ENCODE measurements at regions not wholly inside any gene's neighbourhood (a gene's known extent, or its start where the extent isn't known, plus 50 kb on each side); places are given as distances from the start of the nearest gene placed in this dataset.

- no peak overlapping the region for H3K4me2 ChIP-seq (ENCODE audit: low read depth, low read length, poor library complexity, severe bottlenecking)
- H3K27ac ChIP-seq (ENCODE audit: low read depth, low read length), result no peak overlapping the region
- H3K79me2 ChIP-seq (ENCODE audit: insufficient read depth, low read length), result no peaks in the 10 kb centered on the region
- TF ChIP-seq CTCF (IDR thresholded peaks at IDR 0.05; ENCODE audit: insufficient read depth, low read length, poor library complexity, severe bottlenecking) (no peak), EZH2phosphoT487 (conservative IDR thresholded peaks at IDR 0.05; ENCODE audit: low read length) (no peak)
- no peaks in the 10 kb centered on the region for H3K9me2 ChIP-seq (replicated peaks; ENCODE audit: insufficient read depth, low read length)
- H3K9ac ChIP-seq (ENCODE audit: low read length), result no peak overlapping the region
- no peaks in the 10 kb centered on the region for H4K20me1 ChIP-seq (ENCODE audit: low read depth, low read length)
- H2AFZ ChIP-seq (ENCODE audit: low read depth, low read length, severe bottlenecking), result no peak overlapping the region
- H3K36me3 ChIP-seq (ENCODE audit: low read length), result no peaks in the 10 kb centered on the region
- H3K4me3 ChIP-seq (ENCODE audit: insufficient read depth, low read length, poor library complexity, severe bottlenecking), result no peak overlapping the region
- H3F3A ChIP-seq (ENCODE audit: insufficient read depth), result no peaks in the 10 kb centered on the region
- no peaks in the 10 kb centered on the region for H3K27me3 ChIP-seq (ENCODE audit: low read length)
- no peaks in the 10 kb centered on the region for H3K9me3 ChIP-seq (ENCODE audit: insufficient read depth, low read length)
These were observed 718.8 kb upstream of the LRFN5 start for GRCh38 chr14:40887912-40888311.

GRCh38 chr14:40870252-40870651 is 736.4 kb upstream of the LRFN5 start:
- Histone ChIP-seq H3K9me3 (ENCODE audit: insufficient read depth, low read length) (0 out of 2 replicates have a peak, but pooled peaks cover 1% of the 10 kb centered on the region), H2AFZ (ENCODE audit: low read depth, low read length, severe bottlenecking) (peak overlapping the region; percentile 88), H3K4me3 (ENCODE audit: insufficient read depth, low read length, poor library complexity, severe bottlenecking) (no peak overlapping the region), H3K79me2 (ENCODE audit: insufficient read depth, low read length) (no peaks in the 10 kb centered on the region), H3K36me3 (ENCODE audit: low read length) (no peaks in the 10 kb centered on the region), H3K9ac (ENCODE audit: low read length) (no peak overlapping the region), H3K27ac (ENCODE audit: low read depth, low read length) (no peak overlapping the region), H3K9me2 (replicated peaks; ENCODE audit: insufficient read depth, low read length) (no peaks in the 10 kb centered on the region), H3F3A (ENCODE audit: insufficient read depth) (no peaks in the 10 kb centered on the region), H4K20me1 (ENCODE audit: low read depth, low read length) (no peaks in the 10 kb centered on the region), H3K27me3 (ENCODE audit: low read length) (no peaks in the 10 kb centered on the region), H3K4me2 (ENCODE audit: low read depth, low read length, poor library complexity, severe bottlenecking) (peak overlapping the region; percentile 47)
- no peak for TF ChIP-seq EZH2phosphoT487 (conservative IDR thresholded peaks at IDR 0.05; ENCODE audit: low read length)
- TF ChIP-seq CTCF (IDR thresholded peaks at IDR 0.05; ENCODE audit: insufficient read depth, low read length, poor library complexity, severe bottlenecking), result no peak

- H4K20me1 ChIP-seq (ENCODE audit: low read depth, low read length), result no peaks in the 10 kb centered on the region
- H3K4me2 ChIP-seq (ENCODE audit: low read depth, low read length, poor library complexity, severe bottlenecking), result no peak overlapping the region
- no peak overlapping the region for H2AFZ ChIP-seq (ENCODE audit: low read depth, low read length, severe bottlenecking)
- H3K36me3 ChIP-seq (ENCODE audit: low read length), result no peaks in the 10 kb centered on the region
- H3K27me3 ChIP-seq (ENCODE audit: low read length), result no peaks in the 10 kb centered on the region
- H3K27ac ChIP-seq (ENCODE audit: low read depth, low read length), result no peak overlapping the region
- H3K9me2 ChIP-seq (replicated peaks; ENCODE audit: insufficient read depth, low read length), result no peaks in the 10 kb centered on the region
- no peak for TF ChIP-seq CTCF (IDR thresholded peaks at IDR 0.05; ENCODE audit: insufficient read depth, low read length, poor library complexity, severe bottlenecking)
- no peak for TF ChIP-seq EZH2phosphoT487 (conservative IDR thresholded peaks at IDR 0.05; ENCODE audit: low read length)
- H3K9me3 ChIP-seq (ENCODE audit: insufficient read depth, low read length), result peaks cover 23% of the 10 kb centered on the region; the same call in 1 of the 2 replicates
- H3K9ac ChIP-seq (ENCODE audit: low read length), result no peak overlapping the region
- no peak overlapping the region for H3K4me3 ChIP-seq (ENCODE audit: insufficient read depth, low read length, poor library complexity, severe bottlenecking)
- no peaks in the 10 kb centered on the region for H3K79me2 ChIP-seq (ENCODE audit: insufficient read depth, low read length)
- H3F3A ChIP-seq (ENCODE audit: insufficient read depth), result no peaks in the 10 kb centered on the region
These were observed 747.6 kb upstream of the LRFN5 start for GRCh38 chr14:40859055-40859454.
